HepG2 (cell line): ENCODE measurements at regions not wholly inside any gene's neighbourhood (a gene's known extent, or its start where the extent isn't known, plus 50 kb on each side); places are given as distances from the start of the nearest gene placed in this dataset.

Source experiments
- ATAC-seq: fragments of 200-7000 bp; cut with Tn5 transposase; 3 replicates; pipeline ENCODE4 v1.9.1; 2020; ENCODE audit warnings: mild to moderate bottlenecking, moderate library complexity
- BruUV-seq: library from RNA; stranded (reverse); fragments of 400-500 nt; replicated peaks from 2 replicates; lab custom pipeline; 2021; lab: Mats Ljungman, UMichigan
- CTCF ChIA-PET: fragments of 300-600 bp; formaldehyde crosslinking; extraction: SDS; loops from one replicate; lab custom pipeline; 2021; ENCODE audit warnings: low total read pairs, inconsistent platforms, low intra/inter-chr PET ratio; lab: Yijun Ruan, JAX
- POLR2A ChIA-PET: fragments of 350-600 bp; sonication (Branson Sonifier 250); formaldehyde crosslinking; loops from one replicate; lab custom pipeline; 2020; ENCODE audit warnings: antibody characterized with exemption, inconsistent platforms; lab: Yijun Ruan, JAX
- DNase-seq: peaks from one replicate; pipeline ENCODE4 v3.0.0-alpha.2; 2015; ENCODE audit warnings: low spot score
- FAIRE-seq: peaks from 3 replicates; lab custom pipeline; 2011; peaks lifted over from hg19 to GRCh38; lab: Jason Lieb, UNC
- H2AFZ ChIP-seq: one replicate; pipeline ENCODE4 v1.6.1; 2011; ENCODE audit warnings: low read length, inconsistent platforms
- H3K27ac ChIP-seq: fragments of 300-600 bp; 3 replicates; pipeline ENCODE4 v1.8.0; 2011; ENCODE audit warnings: mixed run types, mild to moderate bottlenecking, mixed read lengths, low read length, inconsistent platforms; ENCODE audit not compliant: insufficient read depth; ENCODE audit errors: extremely low read length
- H3K27me3 ChIP-seq, 2 experiments: fragments of 200-600 bp in 1 of 2; 2 replicates in 1 of 2; 3 replicates in 1 of 2; pipeline versions ENCODE4 v1.6.0 to v1.8.0; 2011; ENCODE audit warnings: low read length in 2 of 2, mild to moderate bottlenecking in 2 of 2, moderate library complexity in 2 of 2, inconsistent platforms in 1 of 2; ENCODE audit not compliant: insufficient read depth in 2 of 2, control insufficient read depth in 1 of 2
- H3K36me3 ChIP-seq, 2 experiments: fragments of 200-600 bp in 1 of 2; replicated peaks in 1 of 2; 2 replicates in 1 of 2; 3 replicates in 1 of 2; pipeline versions ENCODE4 v1.5.1 to v1.8.0; 2011; ENCODE audit warnings: low read length in 2 of 2, inconsistent platforms in 1 of 2; ENCODE audit not compliant: insufficient read depth in 2 of 2, control insufficient read depth in 1 of 2
- H3K4me1 ChIP-seq: 2 replicates; pipeline ENCODE4 v1.5.1; 2012; ENCODE audit warnings: low read length, inconsistent platforms; ENCODE audit not compliant: insufficient read depth
- H3K4me2 ChIP-seq: 2 replicates; pipeline ENCODE4 v1.6.0; 2011; ENCODE audit warnings: low read depth, low read length, inconsistent platforms
- H3K4me3 ChIP-seq, 3 experiments: fragments of 200-600 bp in 1 of 3; sonication (generic), shearing (Covaris generic) in 1 of 3; replicated peaks in 1 of 3; 2 replicates each; pipeline ENCODE4 v1.5.1; 2011 to 2016; ENCODE audit warnings: low read length in 3 of 3, inconsistent platforms in 2 of 3, low read depth in 2 of 3, mild to moderate bottlenecking in 2 of 3, control low read depth in 1 of 3, mixed read lengths in 1 of 3; ENCODE audit not compliant: insufficient read depth in 1 of 3
- H3K79me2 ChIP-seq: one replicate; pipeline ENCODE4 v1.6.1; 2011; ENCODE audit warnings: low read length, inconsistent platforms; ENCODE audit not compliant: insufficient read depth
- H3K9ac ChIP-seq: 2 replicates; pipeline ENCODE4 v1.6.0; 2011; ENCODE audit warnings: mild to moderate bottlenecking, low read depth, low read length, inconsistent platforms; ENCODE audit not compliant: insufficient read depth
- H3K9me3 ChIP-seq: 2 replicates; pipeline ENCODE4 v1.5.1; 2012; ENCODE audit warnings: mild to moderate bottlenecking, low read length
- H4K20me1 ChIP-seq: 2 replicates; pipeline ENCODE4 v1.6.0; 2011; ENCODE audit warnings: inconsistent platforms, mild to moderate bottlenecking, low read length, moderate library complexity; ENCODE audit not compliant: insufficient read depth
- ATRX ChIP-seq: sonication (generic); formaldehyde crosslinking; IDR thresholded peaks from 2 replicates; pipeline ENCODE4 v1.4.0; 2020; ENCODE audit warnings: missing genetic modification reagents, borderline replicate concordance
- CHD2 ChIP-seq: IDR thresholded peaks from 2 replicates; pipeline ENCODE4 v1.6.1; 2011; ENCODE audit warnings: low read depth, low read length, improper control_type of control experiment
- NAIF1 ChIP-seq: sonication (generic); formaldehyde crosslinking; IDR thresholded peaks from 2 replicates; pipeline ENCODE4 v1.5.0; 2020; ENCODE audit warnings: mild to moderate bottlenecking, missing genetic modification reagents, borderline replicate concordance
- SMARCC2 ChIP-seq: fragments of 450-650 bp; IDR thresholded peaks from 2 replicates; pipeline ENCODE4 v1.6.1; 2017; ENCODE audit warnings: antibody characterized with exemption, mild to moderate bottlenecking
- TARDBP ChIP-seq: sonication (generic); formaldehyde crosslinking; IDR thresholded peaks from 2 replicates; pipeline ENCODE4 v1.8.0; 2022; ENCODE audit warnings: mild to moderate bottlenecking, missing genetic modification reagents
- THAP11 ChIP-seq: IDR thresholded peaks from 2 replicates; pipeline ENCODE4 v1.6.1; 2016; ENCODE audit warnings: missing biosample characterization, missing genetic modification reagents
- TRIM24 ChIP-seq: sonication (generic); formaldehyde crosslinking; IDR thresholded peaks from 2 replicates; pipeline ENCODE4 v1.8.0; 2022; ENCODE audit warnings: mild to moderate bottlenecking, missing genetic modification reagents
- ZFP36L2 ChIP-seq: sonication (generic); formaldehyde crosslinking; IDR thresholded peaks from 2 replicates; pipeline ENCODE4 v1.4.0; 2020; ENCODE audit warnings: missing genetic modification reagents
- ZNF761 ChIP-seq: sonication (generic); formaldehyde crosslinking; conservative IDR thresholded peaks from 2 replicates; pipeline ENCODE4 v1.4.0; 2020; ENCODE audit warnings: mild to moderate bottlenecking, missing genetic modification reagents
- WGBS: methylation state at CpG from one replicate; pipeline ENCODE4 v1.1.6; 2017; ENCODE audit warnings: low lambda C conversion rate; 5-methylcytosine and 5-hydroxymethylcytosine counted together
- in situ Hi-C: cut with HindIII; loops from 2 replicates; pipeline ENCODE4 v1.10.0; 2017; ENCODE audit warnings: low pct_unique_long_range_greater_than_20kb; ENCODE audit not compliant: extremely low pct_ligation_motif_present
- intact Hi-C: fragments of 100-400 bp; cut with micrococcal nuclease; formaldehyde crosslinking; loops from one replicate; pipeline ENCODE4 v1.10.0; 2022; ENCODE audit not compliant: unreplicated experiment

DNA sequence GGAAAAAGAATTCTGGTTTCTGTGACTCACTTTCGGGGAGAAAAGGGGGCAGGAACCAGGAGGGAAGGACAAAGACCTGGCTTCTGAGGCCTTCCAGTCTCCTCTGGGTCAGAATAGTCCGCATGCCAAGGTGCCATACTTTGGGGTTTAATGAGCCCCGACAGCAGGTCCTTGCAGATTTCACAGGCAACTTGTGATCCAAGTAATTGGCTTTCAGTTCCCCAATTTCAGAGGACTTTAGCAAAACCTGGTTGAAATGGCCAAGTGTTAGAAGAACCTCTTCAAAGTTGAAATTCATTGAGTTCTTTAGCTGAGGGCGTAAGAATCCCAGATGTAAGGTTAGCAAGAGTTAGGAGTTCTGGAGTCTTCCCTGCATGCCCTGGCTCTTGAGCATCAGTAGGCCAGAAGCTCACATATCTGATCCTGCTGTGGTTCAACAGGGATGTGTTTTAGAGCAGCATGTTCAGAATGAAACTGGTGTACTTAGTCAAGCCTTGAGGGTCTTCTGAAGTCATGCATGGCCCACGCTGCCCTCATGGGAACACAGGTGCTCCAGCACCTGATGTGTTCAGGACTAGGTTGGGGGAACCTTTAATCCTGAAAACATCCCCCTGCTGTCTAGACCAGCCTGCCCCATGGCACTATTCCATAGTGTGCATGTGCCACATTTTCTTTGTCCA lies 143.0 kb downstream of the NUP35 start:
- TF ChIP-seq CHD2 (no peak), NAIF1 (CRISPR knock-in tag) (no peak), ZNF761 (CRISPR knock-in tag) (no peak), TARDBP (CRISPR knock-in tag) (no peak)
- no peak overlapping the region for H3K27ac ChIP-seq
- DNase-seq (no peak), FAIRE-seq (no peak), ATAC-seq (no peak)
- H3K4me2 ChIP-seq = no peak overlapping the region
- H3K4me1 ChIP-seq = no peaks in the 10 kb centered on the region
- no peak overlapping the region for H2AFZ ChIP-seq
- H3K27me3 ChIP-seq = no peaks in the 10 kb centered on the region
- H3K4me3 ChIP-seq = no peak overlapping the region
- H3K9ac ChIP-seq = no peak overlapping the region
- no peaks in the 10 kb centered on the region for H3K9me3 ChIP-seq
- ChIA-PET POLR2A (no interaction called here), CTCF (no interaction called here)
- intact Hi-C loops (no loop called here), in situ Hi-C loops (no loop called here)
- no TSS peak for BruUV-seq
- no peaks in the 10 kb centered on the region for H4K20me1 ChIP-seq
- H3K36me3 ChIP-seq = no peaks in the 10 kb centered on the region
- no peaks in the 10 kb centered on the region for H3K79me2 ChIP-seq
- WGBS = 33% methylated on average over 4 of the region's 5 CpGs

DNA sequence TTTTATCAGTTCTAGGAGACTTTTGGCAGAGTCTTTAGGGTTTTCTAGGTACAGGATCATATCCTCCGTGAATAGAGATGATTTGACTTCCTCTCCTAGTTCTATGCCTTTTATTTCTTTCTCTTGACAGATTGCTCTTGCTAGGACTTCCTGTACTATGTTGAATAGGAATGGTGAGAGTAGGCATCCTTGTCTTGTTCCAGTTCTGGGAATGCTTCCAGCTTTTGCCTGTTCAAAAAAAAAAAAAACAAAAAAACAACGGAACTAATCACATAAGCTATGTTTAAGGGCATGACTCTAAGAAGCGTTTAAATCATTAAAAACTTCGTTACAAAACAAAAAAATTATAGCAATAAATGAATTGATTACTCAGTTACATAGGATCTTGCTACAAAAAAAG lies 145.7 kb downstream of the NUP35 start:
- DNase-seq (no peak), FAIRE-seq (no peak), ATAC-seq (no peak)
- Histone ChIP-seq H3K36me3 (no peaks in the 10 kb centered on the region), H3K79me2 (no peaks in the 10 kb centered on the region), H3K9ac (no peak overlapping the region), H3K27me3 (no peaks in the 10 kb centered on the region), H2AFZ (no peak overlapping the region), H3K9me3 (no peaks in the 10 kb centered on the region), H4K20me1 (no peaks in the 10 kb centered on the region), H3K4me3 (no peak overlapping the region), H3K27ac (no peak overlapping the region), H3K4me2 (no peak overlapping the region), H3K4me1 (no peaks in the 10 kb centered on the region)
- ChIA-PET POLR2A (no interaction called here), CTCF (no interaction called here)
- TF ChIP-seq TARDBP (CRISPR knock-in tag) (no peak), ATRX (no peak), THAP11 (CRISPR knock-in tag) (no peak), ZFP36L2 (CRISPR knock-in tag) (no peak), SMARCC2 (no peak), TRIM24 (CRISPR knock-in tag) (no peak)
- in situ Hi-C loops = no loop called here
- WGBS = 15% methylated on average over 4 of the region's 4 CpGs
- intact Hi-C loops = no loop called here
- no TSS peak for BruUV-seq
